GM23338 (cell line): ENCODE measurements at regions not wholly inside any gene's neighbourhood (a gene's known extent, or its start where the extent isn't known, plus 50 kb on each side); places are given as distances from the start of the nearest gene placed in this dataset.

Source experiments
- ATAC-seq: fragments of 200-7000 bp; cut with Tn5 transposase; 3 replicates; pipeline ENCODE4 v1.9.1; 2020
- DNase-seq: peaks from one replicate; pipeline ENCODE4 v3.0.0-alpha.2; 2015; ENCODE audit warnings: low spot score
- H2AFZ ChIP-seq: fragments of 200-600 bp; sonication (generic); 2 replicates; pipeline ENCODE4 v1.8.0; 2016; ENCODE audit warnings: antibody characterized with exemption, mild to moderate bottlenecking, moderate library complexity
- H3F3A ChIP-seq: fragments of 200-600 bp; sonication (generic); replicated peaks from 2 replicates; pipeline ENCODE4 v1.8.0; 2017; ENCODE audit warnings: antibody characterized with exemption, mixed run types, low read depth
- H3K27ac ChIP-seq: fragments of 200-600 bp; sonication (generic); 2 replicates; pipeline ENCODE4 v1.6.1; 2016; ENCODE audit warnings: low read depth
- H3K27me3 ChIP-seq: fragments of 200-600 bp; sonication (generic); 2 replicates; pipeline ENCODE4 v1.8.0; 2016; ENCODE audit warnings: mild to moderate bottlenecking, mixed run types, moderate library complexity; ENCODE audit not compliant: insufficient read depth
- H3K36me3 ChIP-seq: fragments of 200-600 bp; sonication (generic); 2 replicates; pipeline ENCODE4 v1.8.0; 2016; ENCODE audit warnings: mild to moderate bottlenecking; ENCODE audit not compliant: insufficient read depth
- H3K4me1 ChIP-seq: fragments of 200-600 bp; sonication (generic); 2 replicates; pipeline ENCODE4 v1.8.0; 2016; ENCODE audit warnings: mild to moderate bottlenecking, moderate library complexity; ENCODE audit not compliant: insufficient read depth
- H3K4me2 ChIP-seq: fragments of 200-600 bp; sonication (generic); 2 replicates; pipeline ENCODE4 v1.7.1; 2017; ENCODE audit warnings: mixed run types
- H3K4me3 ChIP-seq: fragments of 200-600 bp; sonication (generic); 2 replicates; pipeline ENCODE4 v1.6.1; 2016; ENCODE audit warnings: mixed run types
- H3K79me2 ChIP-seq: fragments of 200-600 bp; sonication (generic); replicated peaks from 2 replicates; pipeline ENCODE4 v1.8.0; 2017; ENCODE audit warnings: mild to moderate bottlenecking; ENCODE audit not compliant: insufficient read depth
- H3K9me2 ChIP-seq: fragments of 200-600 bp; sonication (generic); 2 replicates; pipeline ENCODE4 v1.8.0; 2017; ENCODE audit not compliant: insufficient read depth
- H4K20me1 ChIP-seq: fragments of 200-600 bp; sonication (generic); replicated peaks from 2 replicates; pipeline ENCODE4 v1.8.0; 2017; ENCODE audit warnings: mild to moderate bottlenecking; ENCODE audit not compliant: insufficient read depth
- H3K27ac Mint-ChIP-seq: 2 replicates; pipeline ENCODE4 v1.8.0; 2020; ENCODE audit warnings: inconsistent platforms, mild to moderate bottlenecking, moderate library complexity, mixed read lengths
- H3K27me3 Mint-ChIP-seq: 3 replicates; pipeline ENCODE4 v1.8.0; 2022; ENCODE audit warnings: low read depth, mild to moderate bottlenecking, moderate library complexity, mixed read lengths, inconsistent platforms; ENCODE audit not compliant: insufficient read depth, poor library complexity
- H3K36me3 Mint-ChIP-seq: 3 replicates; pipeline ENCODE4 v1.8.0; 2021; ENCODE audit warnings: low read depth, mild to moderate bottlenecking, inconsistent platforms, moderate library complexity, mixed read lengths
- H3K4me1 Mint-ChIP-seq: 3 replicates; pipeline ENCODE4 v1.8.0; 2020; ENCODE audit warnings: mild to moderate bottlenecking, inconsistent platforms, mixed read lengths
- H3K4me3 Mint-ChIP-seq: 3 replicates; pipeline ENCODE4 v1.8.0; 2021; ENCODE audit warnings: moderate library complexity, mild to moderate bottlenecking, inconsistent platforms, mixed read lengths
- H3K9me3 Mint-ChIP-seq: 3 replicates; pipeline ENCODE4 v1.8.0; 2020; ENCODE audit warnings: moderate library complexity, mild to moderate bottlenecking, inconsistent platforms, mixed read lengths
- CREB1 ChIP-seq: fragments of 250-450 bp; sonication (Bioruptor Pico); IDR thresholded peaks from 2 replicates; pipeline ENCODE4 v1.5.0; 2020; ENCODE audit warnings: low read depth, mild to moderate bottlenecking, moderate library complexity
- EZH2phosphoT487 ChIP-seq: fragments of 200-600 bp; sonication (generic); IDR thresholded peaks from one replicate; pipeline ENCODE4 v1.8.1; 2018; ENCODE audit warnings: antibody characterized with exemption; ENCODE audit not compliant: unreplicated experiment
- JUNB ChIP-seq: IDR thresholded peaks from one replicate; pipeline ENCODE4 v1.6.1; 2016; ENCODE audit warnings: antibody characterized with exemption; ENCODE audit not compliant: unreplicated experiment
- NANOG ChIP-seq: IDR thresholded peaks from 2 replicates; pipeline ENCODE4 v1.6.1; 2016; ENCODE audit warnings: antibody characterized with exemption, borderline replicate concordance
- STAT1 ChIP-seq: IDR thresholded peaks from one replicate; pipeline ENCODE4 v1.6.1; 2016; ENCODE audit warnings: antibody characterized with exemption; ENCODE audit not compliant: unreplicated experiment
- ZNF114 ChIP-seq: fragments of 250-450 bp; sonication (Bioruptor Pico); IDR thresholded peaks from 2 replicates; pipeline ENCODE4 v1.5.0; 2020; ENCODE audit warnings: mild to moderate bottlenecking, moderate library complexity
- TF ChIP-seq, protein P1 (sequence below): IDR thresholded peaks from 2 replicates; pipeline ENCODE4 v1.6.1; 2016; ENCODE audit warnings: antibody characterized with exemption
- TF ChIP-seq, protein P2 (sequence below): IDR thresholded peaks from one replicate; pipeline ENCODE4 v1.6.1; 2018; ENCODE audit warnings: antibody characterized with exemption; ENCODE audit not compliant: unreplicated experiment
- TF ChIP-seq, protein P3 (sequence below): fragments of 250-450 bp; sonication (Bioruptor Pico); IDR thresholded peaks from 2 replicates; pipeline ENCODE4 v1.5.0; 2020; ENCODE audit warnings: mild to moderate bottlenecking, moderate library complexity

GRCh38 chr2:220191031-220191430 is 563.6 kb downstream of the SLC4A3 start (continued):
- TF ChIP-seq, protein P1, sequence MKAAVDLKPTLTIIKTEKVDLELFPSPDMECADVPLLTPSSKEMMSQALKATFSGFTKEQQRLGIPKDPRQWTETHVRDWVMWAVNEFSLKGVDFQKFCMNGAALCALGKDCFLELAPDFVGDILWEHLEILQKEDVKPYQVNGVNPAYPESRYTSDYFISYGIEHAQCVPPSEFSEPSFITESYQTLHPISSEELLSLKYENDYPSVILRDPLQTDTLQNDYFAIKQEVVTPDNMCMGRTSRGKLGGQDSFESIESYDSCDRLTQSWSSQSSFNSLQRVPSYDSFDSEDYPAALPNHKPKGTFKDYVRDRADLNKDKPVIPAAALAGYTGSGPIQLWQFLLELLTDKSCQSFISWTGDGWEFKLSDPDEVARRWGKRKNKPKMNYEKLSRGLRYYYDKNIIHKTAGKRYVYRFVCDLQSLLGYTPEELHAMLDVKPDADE: no peak

- Mint-ChIP-seq H3K4me3 (no peak overlapping the region), H3K27ac (no peak overlapping the region), H3K4me1 (no peaks in the 10 kb centered on the region; the same call in 2 of the 3 replicates), H3K27me3 (peaks cover 2% of the 10 kb centered on the region), H3K36me3 (peaks cover 20% of the 10 kb centered on the region), H3K9me3 (peaks cover 33% of the 10 kb centered on the region)
- no peak overlapping the region for H3K27ac ChIP-seq
- H2AFZ ChIP-seq: no peak overlapping the region
- H3K4me1 ChIP-seq: no peaks in the 10 kb centered on the region
- TF ChIP-seq, protein P2, sequence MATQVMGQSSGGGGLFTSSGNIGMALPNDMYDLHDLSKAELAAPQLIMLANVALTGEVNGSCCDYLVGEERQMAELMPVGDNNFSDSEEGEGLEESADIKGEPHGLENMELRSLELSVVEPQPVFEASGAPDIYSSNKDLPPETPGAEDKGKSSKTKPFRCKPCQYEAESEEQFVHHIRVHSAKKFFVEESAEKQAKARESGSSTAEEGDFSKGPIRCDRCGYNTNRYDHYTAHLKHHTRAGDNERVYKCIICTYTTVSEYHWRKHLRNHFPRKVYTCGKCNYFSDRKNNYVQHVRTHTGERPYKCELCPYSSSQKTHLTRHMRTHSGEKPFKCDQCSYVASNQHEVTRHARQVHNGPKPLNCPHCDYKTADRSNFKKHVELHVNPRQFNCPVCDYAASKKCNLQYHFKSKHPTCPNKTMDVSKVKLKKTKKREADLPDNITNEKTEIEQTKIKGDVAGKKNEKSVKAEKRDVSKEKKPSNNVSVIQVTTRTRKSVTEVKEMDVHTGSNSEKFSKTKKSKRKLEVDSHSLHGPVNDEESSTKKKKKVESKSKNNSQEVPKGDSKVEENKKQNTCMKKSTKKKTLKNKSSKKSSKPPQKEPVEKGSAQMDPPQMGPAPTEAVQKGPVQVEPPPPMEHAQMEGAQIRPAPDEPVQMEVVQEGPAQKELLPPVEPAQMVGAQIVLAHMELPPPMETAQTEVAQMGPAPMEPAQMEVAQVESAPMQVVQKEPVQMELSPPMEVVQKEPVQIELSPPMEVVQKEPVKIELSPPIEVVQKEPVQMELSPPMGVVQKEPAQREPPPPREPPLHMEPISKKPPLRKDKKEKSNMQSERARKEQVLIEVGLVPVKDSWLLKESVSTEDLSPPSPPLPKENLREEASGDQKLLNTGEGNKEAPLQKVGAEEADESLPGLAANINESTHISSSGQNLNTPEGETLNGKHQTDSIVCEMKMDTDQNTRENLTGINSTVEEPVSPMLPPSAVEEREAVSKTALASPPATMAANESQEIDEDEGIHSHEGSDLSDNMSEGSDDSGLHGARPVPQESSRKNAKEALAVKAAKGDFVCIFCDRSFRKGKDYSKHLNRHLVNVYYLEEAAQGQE: no peak
- TF ChIP-seq NANOG (no peak), ZNF114 (CRISPR knock-in tag) (no peak), CREB1 (CRISPR knock-in tag) (no peak), STAT1 (no peak), EZH2phosphoT487 (no peak), JUNB (no peak)
- TF ChIP-seq, protein P1: no peak
- TF ChIP-seq, protein P3, sequence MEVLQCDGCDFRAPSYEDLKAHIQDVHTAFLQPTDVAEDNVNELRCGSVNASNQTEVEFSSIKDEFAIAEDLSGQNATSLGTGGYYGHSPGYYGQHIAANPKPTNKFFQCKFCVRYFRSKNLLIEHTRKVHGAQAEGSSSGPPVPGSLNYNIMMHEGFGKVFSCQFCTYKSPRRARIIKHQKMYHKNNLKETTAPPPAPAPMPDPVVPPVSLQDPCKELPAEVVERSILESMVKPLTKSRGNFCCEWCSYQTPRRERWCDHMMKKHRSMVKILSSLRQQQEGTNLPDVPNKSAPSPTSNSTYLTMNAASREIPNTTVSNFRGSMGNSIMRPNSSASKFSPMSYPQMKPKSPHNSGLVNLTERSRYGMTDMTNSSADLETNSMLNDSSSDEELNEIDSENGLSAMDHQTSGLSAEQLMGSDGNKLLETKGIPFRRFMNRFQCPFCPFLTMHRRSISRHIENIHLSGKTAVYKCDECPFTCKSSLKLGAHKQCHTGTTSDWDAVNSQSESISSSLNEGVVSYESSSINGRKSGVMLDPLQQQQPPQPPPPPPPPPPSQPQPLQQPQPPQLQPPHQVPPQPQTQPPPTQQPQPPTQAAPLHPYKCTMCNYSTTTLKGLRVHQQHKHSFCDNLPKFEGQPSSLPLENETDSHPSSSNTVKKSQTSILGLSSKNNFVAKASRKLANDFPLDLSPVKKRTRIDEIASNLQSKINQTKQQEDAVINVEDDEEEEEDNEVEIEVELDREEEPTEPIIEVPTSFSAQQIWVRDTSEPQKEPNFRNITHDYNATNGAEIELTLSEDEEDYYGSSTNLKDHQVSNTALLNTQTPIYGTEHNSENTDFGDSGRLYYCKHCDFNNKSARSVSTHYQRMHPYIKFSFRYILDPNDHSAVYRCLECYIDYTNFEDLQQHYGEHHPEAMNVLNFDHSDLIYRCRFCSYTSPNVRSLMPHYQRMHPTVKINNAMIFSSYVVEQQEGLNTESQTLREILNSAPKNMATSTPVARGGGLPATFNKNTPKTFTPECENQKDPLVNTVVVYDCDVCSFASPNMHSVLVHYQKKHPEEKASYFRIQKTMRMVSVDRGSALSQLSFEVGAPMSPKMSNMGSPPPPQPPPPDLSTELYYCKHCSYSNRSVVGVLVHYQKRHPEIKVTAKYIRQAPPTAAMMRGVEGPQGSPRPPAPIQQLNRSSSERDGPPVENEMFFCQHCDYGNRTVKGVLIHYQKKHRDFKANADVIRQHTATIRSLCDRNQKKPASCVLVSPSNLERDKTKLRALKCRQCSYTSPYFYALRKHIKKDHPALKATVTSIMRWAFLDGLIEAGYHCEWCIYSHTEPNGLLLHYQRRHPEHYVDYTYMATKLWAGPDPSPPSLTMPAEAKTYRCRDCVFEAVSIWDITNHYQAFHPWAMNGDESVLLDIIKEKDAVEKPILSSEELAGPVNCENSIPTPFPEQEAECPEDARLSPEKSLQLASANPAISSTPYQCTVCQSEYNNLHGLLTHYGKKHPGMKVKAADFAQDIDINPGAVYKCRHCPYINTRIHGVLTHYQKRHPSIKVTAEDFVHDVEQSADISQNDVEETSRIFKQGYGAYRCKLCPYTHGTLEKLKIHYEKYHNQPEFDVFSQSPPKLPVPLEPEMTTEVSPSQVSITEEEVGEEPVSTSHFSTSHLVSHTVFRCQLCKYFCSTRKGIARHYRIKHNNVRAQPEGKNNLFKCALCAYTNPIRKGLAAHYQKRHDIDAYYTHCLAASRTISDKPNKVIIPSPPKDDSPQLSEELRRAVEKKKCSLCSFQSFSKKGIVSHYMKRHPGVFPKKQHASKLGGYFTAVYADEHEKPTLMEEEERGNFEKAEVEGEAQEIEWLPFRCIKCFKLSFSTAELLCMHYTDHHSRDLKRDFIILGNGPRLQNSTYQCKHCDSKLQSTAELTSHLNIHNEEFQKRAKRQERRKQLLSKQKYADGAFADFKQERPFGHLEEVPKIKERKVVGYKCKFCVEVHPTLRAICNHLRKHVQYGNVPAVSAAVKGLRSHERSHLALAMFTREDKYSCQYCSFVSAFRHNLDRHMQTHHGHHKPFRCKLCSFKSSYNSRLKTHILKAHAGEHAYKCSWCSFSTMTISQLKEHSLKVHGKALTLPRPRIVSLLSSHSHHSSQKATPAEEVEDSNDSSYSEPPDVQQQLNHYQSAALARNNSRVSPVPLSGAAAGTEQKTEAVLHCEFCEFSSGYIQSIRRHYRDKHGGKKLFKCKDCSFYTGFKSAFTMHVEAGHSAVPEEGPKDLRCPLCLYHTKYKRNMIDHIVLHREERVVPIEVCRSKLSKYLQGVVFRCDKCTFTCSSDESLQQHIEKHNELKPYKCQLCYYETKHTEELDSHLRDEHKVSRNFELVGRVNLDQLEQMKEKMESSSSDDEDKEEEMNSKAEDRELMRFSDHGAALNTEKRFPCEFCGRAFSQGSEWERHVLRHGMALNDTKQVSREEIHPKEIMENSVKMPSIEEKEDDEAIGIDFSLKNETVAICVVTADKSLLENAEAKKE (CRISPR knock-in tag): no peak
- no peaks in the 10 kb centered on the region for H3F3A ChIP-seq
- no peak overlapping the region for H3K4me2 ChIP-seq
- H3K36me3 ChIP-seq: no peaks in the 10 kb centered on the region; the same call in 1 of the 2 replicates
- no peak for DNase-seq
- no peak for ATAC-seq
- H3K4me3 ChIP-seq: no peak overlapping the region
- no peaks in the 10 kb centered on the region for H3K27me3 ChIP-seq
- no peaks in the 10 kb centered on the region for H3K9me2 ChIP-seq
- no peaks in the 10 kb centered on the region for H4K20me1 ChIP-seq
- H3K79me2 ChIP-seq: no peaks in the 10 kb centered on the region
These were observed 564.3 kb downstream of the SLC4A3 start for GRCh38 chr2:220191737-220192136.
